Sigmoid colon (tissue), 4 donors: ENCODE measurements at regions not wholly inside any gene's neighbourhood (a gene's known extent, or its start where the extent isn't known, plus 50 kb on each side); places are given as distances from the start of the nearest gene placed in this dataset.

Experiments used
- EP300 ChIP-seq, 4 donors: sonication (generic); formaldehyde crosslinking; IDR thresholded peaks; one replicate each; pipeline ENCODE4 v1.6.1; 2017; ENCODE audit warnings: antibody characterized with exemption in 4 of 4
- POLR2A ChIP-seq, 2 donors: fragments of 450-650 bp; IDR thresholded peaks; one replicate each; pipeline ENCODE4 v1.6.1; 2016; ENCODE audit warnings: antibody characterized with exemption in 2 of 2, mild to moderate bottlenecking in 2 of 2, moderate library complexity in 2 of 2

- TF ChIP-seq EP300 (IDR thresholded peaks at IDR 0.05) (no peak), POLR2A (IDR thresholded peaks at IDR 0.05) (no peak)
Measured at GRCh38 chrX:37904833-37905232, 57.5 kb upstream of the DYNLT3 start.
